ENCODE measurements at regions not wholly inside any gene's neighbourhood (a gene's known extent, or its start where the extent isn't known, plus 50 kb on each side); places are given as distances from the start of the nearest gene placed in this dataset.
"Not testable (repeated sequence)": the region's sequence is repeated elsewhere in the genome, so short reads cannot be mapped to it uniquely, and the experiment has no call there.

DNA sequence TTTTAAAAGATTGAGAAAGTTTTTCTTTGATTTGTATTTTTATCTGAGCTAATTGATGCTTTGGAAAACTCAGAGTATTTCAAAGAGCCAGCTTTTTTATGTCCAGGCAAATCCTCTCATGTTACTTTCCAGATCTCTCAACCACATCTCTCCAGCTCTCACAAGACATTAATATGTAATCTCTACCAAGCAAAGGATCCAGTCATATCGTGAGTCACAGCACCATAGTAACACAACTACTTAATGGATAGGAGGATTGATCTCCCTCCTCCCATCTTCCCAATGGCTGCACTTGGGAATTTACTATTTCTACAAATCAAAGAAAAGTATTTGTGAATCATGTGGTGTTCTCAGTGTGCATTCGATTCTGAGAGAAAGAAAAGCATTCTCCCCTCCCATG, 63.3 kb downstream of the POU4F1 start:
- no peaks in the 10 kb centered on the region for H3K27me3 ChIP-seq (ENCODE audit: control insufficient read depth, low read length)
- no peaks in the 10 kb centered on the region for H3F3A ChIP-seq (ENCODE audit: control insufficient read depth, insufficient read depth)
- no peak overlapping the region for H3K4me3 ChIP-seq (ENCODE audit: low read length)
- no peak overlapping the region for H3K4me2 ChIP-seq (ENCODE audit: low read length)
- no peaks in the 10 kb centered on the region for H3K9me2 ChIP-seq (replicated peaks; ENCODE audit: control insufficient read depth, low read length)
- no peaks in the 10 kb centered on the region for H4K20me1 ChIP-seq (ENCODE audit: control insufficient read depth, insufficient read depth, low read depth, low read length)
- TF ChIP-seq, protein P1, sequence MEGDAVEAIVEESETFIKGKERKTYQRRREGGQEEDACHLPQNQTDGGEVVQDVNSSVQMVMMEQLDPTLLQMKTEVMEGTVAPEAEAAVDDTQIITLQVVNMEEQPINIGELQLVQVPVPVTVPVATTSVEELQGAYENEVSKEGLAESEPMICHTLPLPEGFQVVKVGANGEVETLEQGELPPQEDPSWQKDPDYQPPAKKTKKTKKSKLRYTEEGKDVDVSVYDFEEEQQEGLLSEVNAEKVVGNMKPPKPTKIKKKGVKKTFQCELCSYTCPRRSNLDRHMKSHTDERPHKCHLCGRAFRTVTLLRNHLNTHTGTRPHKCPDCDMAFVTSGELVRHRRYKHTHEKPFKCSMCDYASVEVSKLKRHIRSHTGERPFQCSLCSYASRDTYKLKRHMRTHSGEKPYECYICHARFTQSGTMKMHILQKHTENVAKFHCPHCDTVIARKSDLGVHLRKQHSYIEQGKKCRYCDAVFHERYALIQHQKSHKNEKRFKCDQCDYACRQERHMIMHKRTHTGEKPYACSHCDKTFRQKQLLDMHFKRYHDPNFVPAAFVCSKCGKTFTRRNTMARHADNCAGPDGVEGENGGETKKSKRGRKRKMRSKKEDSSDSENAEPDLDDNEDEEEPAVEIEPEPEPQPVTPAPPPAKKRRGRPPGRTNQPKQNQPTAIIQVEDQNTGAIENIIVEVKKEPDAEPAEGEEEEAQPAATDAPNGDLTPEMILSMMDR (IDR thresholded peaks at IDR 0.05; ENCODE audit: low read depth, low read length, poor library complexity, severe bottlenecking) = no peak
- TF ChIP-seq EZH2phosphoT487 (IDR thresholded peaks at IDR 0.05; ENCODE audit: borderline replicate concordance, low read length) = no peak
- no peaks in the 10 kb centered on the region for H3K79me2 ChIP-seq (ENCODE audit: control insufficient read depth, low read length)
- no peak overlapping the region for H3K27ac ChIP-seq (ENCODE audit: low read depth, low read length)
- H3K9me3 ChIP-seq (ENCODE audit: control insufficient read depth, insufficient read depth, low read length) = no peaks in the 10 kb centered on the region
- H3K36me3 ChIP-seq (ENCODE audit: control insufficient read depth, low read length) = no peaks in the 10 kb centered on the region
- H3K4me1 ChIP-seq (ENCODE audit: control insufficient read depth, low read length) = no peaks in the 10 kb centered on the region

- H3K79me2 ChIP-seq (ENCODE audit: control insufficient read depth, low read length); H4K20me1 ChIP-seq (ENCODE audit: control insufficient read depth, insufficient read depth, low read depth, low read length); H3K27me3 ChIP-seq (ENCODE audit: control insufficient read depth, low read length); H3K4me1 ChIP-seq (ENCODE audit: control insufficient read depth, low read length); H3K9me2 ChIP-seq (replicated peaks; ENCODE audit: control insufficient read depth, low read length); H3K4me2 ChIP-seq (ENCODE audit: low read length); H3F3A ChIP-seq (ENCODE audit: control insufficient read depth, insufficient read depth); H3K36me3 ChIP-seq (ENCODE audit: control insufficient read depth, low read length); H3K27ac ChIP-seq (ENCODE audit: low read depth, low read length); H3K9me3 ChIP-seq (ENCODE audit: control insufficient read depth, insufficient read depth, low read length); H3K4me3 ChIP-seq (ENCODE audit: low read length): not testable (repeated sequence)
Measured at GRCh38 chr13:78526044-78526443, 77.3 kb downstream of the POU4F1 start.

GRCh38 chr13:78524936-78525335, 78.4 kb downstream of the POU4F1 start:
- no peaks in the 10 kb centered on the region for H3K4me1 ChIP-seq (ENCODE audit: control insufficient read depth, low read length)
- TF ChIP-seq, protein P1 (IDR thresholded peaks at IDR 0.05; ENCODE audit: low read depth, low read length, poor library complexity, severe bottlenecking) = no peak
- no peak for TF ChIP-seq EZH2phosphoT487 (IDR thresholded peaks at IDR 0.05; ENCODE audit: borderline replicate concordance, low read length)
- no peaks in the 10 kb centered on the region for H4K20me1 ChIP-seq (ENCODE audit: control insufficient read depth, insufficient read depth, low read depth, low read length)
- no peak overlapping the region for H3K4me2 ChIP-seq (ENCODE audit: low read length)
- H3K4me3 ChIP-seq (ENCODE audit: low read length) = no peak overlapping the region
- H3K9me3 ChIP-seq (ENCODE audit: control insufficient read depth, insufficient read depth, low read length) = no peaks in the 10 kb centered on the region
- no peak overlapping the region for H3K27ac ChIP-seq (ENCODE audit: low read depth, low read length)
- no peaks in the 10 kb centered on the region for H3K27me3 ChIP-seq (ENCODE audit: control insufficient read depth, low read length)
- no peaks in the 10 kb centered on the region for H3K9me2 ChIP-seq (replicated peaks; ENCODE audit: control insufficient read depth, low read length)
- no peaks in the 10 kb centered on the region for H3F3A ChIP-seq (ENCODE audit: control insufficient read depth, insufficient read depth)
- no peaks in the 10 kb centered on the region for H3K79me2 ChIP-seq (ENCODE audit: control insufficient read depth, low read length)
- no peaks in the 10 kb centered on the region for H3K36me3 ChIP-seq (ENCODE audit: control insufficient read depth, low read length)

- H3K4me2 ChIP-seq (ENCODE audit: low read length) = no peak overlapping the region
- no peaks in the 10 kb centered on the region for H3K9me3 ChIP-seq (ENCODE audit: control insufficient read depth, insufficient read depth, low read length)
- no peaks in the 10 kb centered on the region for H4K20me1 ChIP-seq (ENCODE audit: control insufficient read depth, insufficient read depth, low read depth, low read length)
- TF ChIP-seq, protein P1 (IDR thresholded peaks at IDR 0.05; ENCODE audit: low read depth, low read length, poor library complexity, severe bottlenecking) = no peak
- no peak for TF ChIP-seq EZH2phosphoT487 (IDR thresholded peaks at IDR 0.05; ENCODE audit: borderline replicate concordance, low read length)
- no peaks in the 10 kb centered on the region for H3K9me2 ChIP-seq (replicated peaks; ENCODE audit: control insufficient read depth, low read length)
- H3K36me3 ChIP-seq (ENCODE audit: control insufficient read depth, low read length) = no peaks in the 10 kb centered on the region
- H3F3A ChIP-seq (ENCODE audit: control insufficient read depth, insufficient read depth) = no peaks in the 10 kb centered on the region
- H3K27ac ChIP-seq (ENCODE audit: low read depth, low read length) = no peak overlapping the region
- H3K27me3 ChIP-seq (ENCODE audit: control insufficient read depth, low read length) = no peaks in the 10 kb centered on the region
- H3K79me2 ChIP-seq (ENCODE audit: control insufficient read depth, low read length) = no peaks in the 10 kb centered on the region
- H3K4me3 ChIP-seq (ENCODE audit: low read length) = no peak overlapping the region
- H3K4me1 ChIP-seq (ENCODE audit: control insufficient read depth, low read length) = no peaks in the 10 kb centered on the region
Measured at GRCh38 chr13:78521091-78521490, 82.3 kb downstream of the POU4F1 start.

Measured in DOHH2 (cell line).